ENCODE measurements at regions not wholly inside any gene's neighbourhood (a gene's known extent, or its start where the extent isn't known, plus 50 kb on each side); places are given as distances from the start of the nearest gene placed in this dataset.

DNA sequence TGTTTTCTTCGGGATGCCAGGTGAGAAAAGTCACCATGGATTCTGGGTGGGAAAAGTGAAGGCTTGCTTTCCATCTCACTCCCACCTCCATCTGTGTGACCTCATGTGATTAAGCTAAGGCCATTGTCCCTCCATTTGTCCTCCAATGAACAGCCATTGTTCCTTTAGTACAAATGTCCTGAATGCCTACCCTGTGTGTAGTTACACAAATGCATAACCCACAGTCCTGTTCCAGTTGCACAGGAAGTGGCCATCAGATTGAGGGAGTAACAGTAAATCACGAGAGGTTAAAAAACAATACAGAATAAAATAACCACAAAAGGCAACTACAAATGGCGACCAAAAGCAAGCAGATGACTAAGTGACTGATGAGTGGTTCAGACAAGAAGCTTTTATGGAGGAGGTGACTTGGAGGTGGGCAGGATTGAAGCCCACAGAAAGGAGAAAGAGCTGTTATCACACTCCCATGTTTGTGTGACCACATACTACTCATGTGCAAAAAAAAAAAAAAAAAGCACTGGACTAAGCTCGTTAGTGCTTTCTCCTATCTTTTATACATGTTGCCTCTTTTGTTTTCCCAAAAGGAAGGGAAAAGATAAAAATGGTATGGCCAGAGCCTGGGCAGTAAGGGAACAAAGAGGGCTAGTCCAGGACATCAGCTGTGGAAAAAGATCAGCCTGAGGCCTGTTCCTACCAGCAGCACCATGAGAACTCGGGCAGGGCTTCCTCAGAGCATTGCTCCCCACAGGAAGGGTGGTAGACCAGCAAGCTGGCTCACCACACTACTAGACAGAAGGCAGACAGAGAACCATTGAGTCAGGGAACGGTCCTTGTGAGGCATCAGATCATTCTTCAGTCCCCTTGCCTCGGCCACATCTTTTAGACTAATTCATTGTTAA lies 111.0 kb downstream of the TFAP2A start:
- no peak for DNase-seq

DNA sequence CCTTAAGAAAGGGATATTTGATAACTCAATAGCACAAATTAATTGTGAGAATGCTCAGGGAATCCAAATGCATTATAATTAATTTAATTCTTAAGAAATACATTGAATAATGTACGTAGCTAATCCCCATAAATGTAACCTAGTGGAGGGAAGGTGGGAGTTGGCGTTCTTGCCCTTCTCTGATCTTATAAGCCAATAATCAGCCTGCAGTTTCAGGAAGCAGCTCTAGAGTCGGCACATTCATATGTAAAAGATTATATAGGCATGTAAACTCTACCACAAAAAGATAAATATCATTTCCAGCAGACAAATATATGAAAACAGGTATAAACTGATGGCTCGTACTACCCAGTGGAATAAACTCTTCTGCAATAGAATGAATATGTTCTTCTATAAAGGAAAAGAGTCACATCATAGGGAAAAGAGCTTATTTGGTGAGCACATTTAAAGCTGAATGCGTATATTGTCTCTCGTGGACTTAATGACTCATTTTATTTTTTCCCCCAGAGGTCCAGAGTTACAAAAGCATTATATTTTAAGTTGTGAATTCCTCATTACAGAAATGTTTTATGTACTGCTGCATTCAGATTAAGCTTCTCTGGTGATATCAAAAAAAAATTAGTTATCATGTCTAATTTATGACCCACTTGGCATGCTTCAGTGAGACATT lies 112.2 kb downstream of the TFAP2A start:
- DNase-seq: no peak

DNA sequence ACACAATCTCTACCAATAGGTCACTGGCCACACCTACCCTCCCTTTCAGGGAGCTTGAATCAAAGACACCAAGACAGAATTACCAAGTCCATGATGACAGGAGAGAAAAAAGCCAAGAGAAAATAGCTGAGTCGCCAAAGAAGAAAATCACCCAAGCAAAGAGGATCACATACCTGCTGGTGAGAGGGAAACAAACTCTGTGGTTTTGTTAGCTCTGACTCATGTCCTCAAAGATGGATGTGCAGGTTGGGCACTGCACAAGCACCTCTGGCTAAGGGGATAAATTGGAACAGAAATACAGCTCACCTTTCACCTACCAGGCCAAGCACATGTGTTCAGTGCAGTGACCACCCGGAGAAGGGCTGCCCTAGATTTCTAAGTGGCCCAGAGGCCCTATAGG lies 114.8 kb downstream of the TFAP2A start:
- no peak for DNase-seq

DNA sequence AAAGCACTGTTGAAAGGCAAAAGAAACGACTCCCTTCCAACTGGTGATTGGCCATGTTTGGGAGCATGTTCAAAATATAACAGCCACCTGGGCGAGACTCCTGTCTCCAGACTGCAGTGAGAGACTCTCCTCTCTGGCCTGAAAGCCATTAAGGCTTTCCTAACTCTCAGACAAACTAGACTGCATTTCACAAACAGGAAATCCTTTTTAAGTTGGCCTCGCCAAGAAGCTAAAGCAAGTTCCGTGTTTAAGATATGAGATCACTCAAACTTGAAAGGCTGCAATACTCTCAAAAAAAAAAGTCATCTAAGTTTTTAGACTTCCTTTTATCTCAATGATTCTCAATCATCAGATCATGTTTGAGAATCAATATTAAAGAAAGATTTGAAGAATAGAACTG lies 117.0 kb downstream of the TFAP2A start:
- no peak for DNase-seq

DNA sequence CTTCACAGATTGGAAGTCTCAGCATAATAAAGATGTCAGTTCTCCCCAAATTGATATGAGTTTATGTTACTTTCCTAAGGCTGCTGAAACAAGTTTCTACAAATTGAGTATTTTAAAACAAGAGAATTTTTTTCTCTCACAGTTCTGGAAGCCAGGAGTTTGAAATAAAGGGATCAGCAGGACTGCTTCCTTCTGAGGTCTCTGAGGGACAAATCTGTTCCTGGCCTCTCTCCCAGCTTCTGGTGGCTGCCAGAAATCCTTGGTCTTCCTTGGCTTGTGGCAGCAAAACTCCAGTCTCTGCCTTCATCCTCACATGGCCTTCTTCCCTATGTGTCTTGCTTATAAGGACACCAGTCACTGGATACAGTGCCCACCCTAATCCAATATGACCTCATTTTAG lies 136.1 kb downstream of the TFAP2A start:
- DNase-seq: no peak

DNA sequence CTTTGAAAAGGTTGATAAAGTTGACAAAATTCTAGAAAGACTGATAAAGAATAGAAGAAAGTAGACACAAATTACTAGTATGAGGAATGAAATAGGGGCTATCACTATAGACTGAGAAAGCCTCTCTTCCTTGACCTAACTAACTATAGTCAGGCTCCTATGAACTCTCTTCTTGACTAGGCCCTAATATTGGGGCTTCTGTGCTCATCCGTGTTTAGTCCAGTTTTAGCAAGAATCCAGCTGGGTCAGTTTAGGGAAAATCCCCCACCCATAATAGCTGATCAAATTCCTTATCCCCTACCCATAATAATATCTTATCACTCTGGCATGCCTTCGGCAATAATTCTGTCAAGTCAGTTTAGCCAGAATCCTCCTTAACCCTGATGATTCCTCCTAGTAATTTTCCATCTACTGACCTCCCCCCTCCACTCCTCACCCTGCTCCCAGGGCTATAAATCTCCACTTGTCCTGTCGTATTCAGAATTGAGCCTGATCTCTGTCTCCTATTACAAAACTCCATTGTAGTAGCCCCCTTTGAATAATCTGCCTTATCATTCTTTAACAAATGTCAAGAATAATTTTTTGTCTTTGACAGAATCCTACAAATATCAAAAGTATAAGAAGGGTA lies 138.1 kb downstream of the TFAP2A start:
- no peak for DNase-seq

DNA sequence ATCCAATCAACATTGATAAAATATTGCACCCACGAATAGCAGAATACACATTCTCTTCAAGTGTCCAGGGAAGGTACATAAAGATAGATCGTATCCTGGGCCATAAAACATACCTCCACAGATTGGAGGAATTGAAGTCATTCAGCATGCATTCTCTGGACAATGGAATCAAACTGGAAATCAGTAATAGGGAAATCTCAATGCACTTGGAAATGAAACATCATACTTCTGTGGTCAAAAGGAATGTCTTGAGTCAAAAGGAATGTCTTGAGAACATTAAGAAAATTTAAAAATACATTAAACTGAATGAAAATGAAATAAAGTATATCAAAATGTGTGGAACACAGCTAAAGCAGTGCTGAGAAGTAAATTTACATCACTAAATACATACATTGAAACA lies 138.8 kb downstream of the TFAP2A start:
- no peak for DNase-seq

DNA sequence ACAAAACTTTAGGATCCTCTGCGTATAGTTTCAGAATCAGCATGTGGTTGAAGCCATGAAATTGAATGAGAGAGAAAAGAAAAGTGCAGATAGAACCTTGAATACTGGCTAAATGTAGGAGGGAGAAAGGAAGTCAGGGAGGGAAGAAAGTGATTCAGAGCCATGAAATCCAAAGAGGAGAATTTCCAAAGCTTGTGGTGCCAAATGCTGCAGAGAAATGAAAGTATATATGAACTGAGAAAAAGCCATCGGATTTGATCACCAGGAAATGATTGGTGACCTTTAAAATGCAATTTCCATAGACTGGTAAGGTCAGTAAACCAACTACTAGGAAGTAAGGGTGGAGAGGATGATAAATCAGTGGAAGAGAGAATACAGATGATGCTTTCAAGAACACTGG lies 142.3 kb downstream of the TFAP2A start:
- DNase-seq: no peak

DNA sequence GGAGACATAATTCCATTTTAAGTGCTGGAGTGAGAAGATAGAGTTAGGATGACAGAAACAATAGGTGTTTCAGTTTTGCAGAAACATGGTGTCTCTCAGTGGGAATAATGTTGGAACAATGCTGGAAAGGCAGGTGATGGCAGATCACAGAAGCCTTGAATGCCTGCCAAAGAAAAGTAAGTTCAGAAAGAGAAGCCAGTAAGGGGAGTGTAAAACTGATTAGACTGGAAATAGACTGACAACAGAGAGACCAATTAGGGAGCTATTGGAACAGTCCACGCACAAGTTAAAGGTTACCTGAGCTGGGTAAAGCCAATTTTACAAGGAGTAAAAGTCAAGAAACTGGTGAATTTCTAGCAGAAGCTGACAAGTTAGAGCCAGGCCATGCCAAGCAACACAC lies 142.9 kb downstream of the TFAP2A start:
- no peak for DNase-seq

DNA sequence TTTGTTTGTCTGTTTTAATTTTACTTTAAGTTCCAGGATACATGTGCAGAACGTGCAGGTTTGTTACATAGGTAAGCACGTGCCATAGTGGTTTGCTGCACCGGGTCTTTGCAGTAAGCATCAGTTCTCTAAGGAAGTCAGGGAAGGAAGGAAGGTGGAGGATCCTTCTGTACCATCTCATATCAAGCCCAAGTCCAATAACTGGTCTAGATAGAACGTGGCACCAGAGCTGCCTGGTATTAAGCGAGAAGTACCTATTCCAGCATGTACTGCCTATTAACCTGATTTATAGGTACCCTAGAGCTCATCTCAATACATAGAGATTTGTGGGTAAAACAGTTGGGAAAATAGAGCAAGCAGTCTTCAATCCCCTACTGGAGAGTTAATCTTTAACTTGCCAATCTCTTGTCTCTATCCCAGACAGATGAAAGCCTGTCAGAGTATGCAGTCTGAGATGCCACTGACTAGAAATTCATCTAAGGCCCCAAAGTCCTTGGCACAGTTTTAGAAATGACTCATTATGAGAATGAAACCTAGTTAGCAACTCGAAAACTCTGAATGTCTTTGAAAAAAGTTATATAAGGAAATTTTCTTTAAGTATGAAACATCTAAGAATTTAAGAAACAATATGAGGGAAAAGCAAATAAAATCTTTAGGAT lies 144.9 kb downstream of the TFAP2A start:
- no peak for DNase-seq

DNA sequence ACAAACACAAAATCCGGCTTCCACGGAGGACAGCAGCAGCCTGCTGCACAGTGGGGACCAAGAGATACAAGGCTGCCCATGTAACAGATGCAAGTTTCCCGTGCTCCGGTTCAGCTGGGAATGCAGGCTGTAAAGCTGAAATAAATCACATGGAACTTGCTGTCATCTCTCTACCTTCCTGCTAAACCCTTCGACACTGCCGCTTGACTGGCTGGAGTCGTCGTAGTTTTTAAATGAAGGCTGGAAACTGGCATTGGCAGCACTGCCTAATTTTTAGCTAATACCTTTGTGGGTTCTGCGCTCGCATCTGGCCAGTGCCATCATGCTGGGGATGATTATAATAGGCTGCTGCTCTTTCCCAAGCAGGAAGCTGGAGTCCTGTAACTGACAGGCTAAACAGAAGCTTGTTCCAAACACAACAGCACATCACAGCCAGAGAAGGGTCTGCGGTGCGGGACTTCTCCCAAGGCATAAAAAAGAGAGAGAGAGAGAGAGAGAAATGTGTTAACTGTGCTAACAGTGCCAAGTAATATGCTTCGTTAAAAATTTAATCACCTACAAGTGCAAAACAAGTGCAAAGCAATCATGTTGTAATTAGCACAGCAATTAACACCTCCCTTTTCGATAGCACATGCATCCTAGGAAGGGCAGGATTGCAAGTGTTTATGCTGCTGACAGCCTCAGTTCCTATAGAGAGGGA lies 146.1 kb downstream of the TFAP2A start:
- no peak for DNase-seq

DNA sequence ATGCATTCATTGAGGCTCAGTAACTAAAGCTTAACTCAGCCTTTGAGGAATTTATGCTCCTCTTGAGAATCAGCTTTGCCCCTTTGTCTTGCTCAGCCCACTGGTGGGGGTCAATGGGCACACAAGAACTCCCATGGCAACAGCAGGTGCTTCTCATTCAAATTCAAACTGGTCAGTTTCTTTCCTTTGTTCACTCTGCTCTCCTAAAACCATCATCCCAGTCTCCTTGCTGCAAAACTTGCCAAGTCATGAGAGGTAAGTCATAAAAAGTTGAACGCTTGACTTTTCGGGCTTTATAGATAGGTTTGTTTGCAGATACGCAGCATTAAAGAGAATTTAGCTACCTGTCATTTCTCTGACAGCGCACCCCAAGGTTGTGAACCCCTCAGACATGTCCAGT lies 146.8 kb downstream of the TFAP2A start:
- DNase-seq: no peak

DNA sequence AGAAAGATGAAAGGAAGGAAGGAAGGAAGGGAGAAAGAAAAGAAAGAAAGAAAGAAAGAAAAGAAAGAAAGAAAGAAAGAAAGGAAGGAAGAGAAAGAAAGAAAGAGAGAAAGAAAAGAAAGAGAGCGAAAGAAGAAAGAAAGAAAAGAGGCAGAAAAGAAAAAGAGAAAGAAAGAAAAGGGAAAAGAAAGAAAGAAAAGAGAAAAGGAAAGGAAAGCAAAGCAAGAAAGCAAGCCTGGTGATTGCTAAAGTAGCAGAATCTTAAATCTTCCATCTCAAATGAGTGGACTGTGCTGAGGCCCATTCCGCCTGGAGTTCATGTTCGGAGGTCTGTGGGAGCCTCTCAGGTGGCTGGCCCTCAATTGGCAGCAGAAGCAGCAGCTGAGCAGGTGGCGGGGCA lies 148.4 kb downstream of the TFAP2A start:
- DNase-seq: no peak

DNA sequence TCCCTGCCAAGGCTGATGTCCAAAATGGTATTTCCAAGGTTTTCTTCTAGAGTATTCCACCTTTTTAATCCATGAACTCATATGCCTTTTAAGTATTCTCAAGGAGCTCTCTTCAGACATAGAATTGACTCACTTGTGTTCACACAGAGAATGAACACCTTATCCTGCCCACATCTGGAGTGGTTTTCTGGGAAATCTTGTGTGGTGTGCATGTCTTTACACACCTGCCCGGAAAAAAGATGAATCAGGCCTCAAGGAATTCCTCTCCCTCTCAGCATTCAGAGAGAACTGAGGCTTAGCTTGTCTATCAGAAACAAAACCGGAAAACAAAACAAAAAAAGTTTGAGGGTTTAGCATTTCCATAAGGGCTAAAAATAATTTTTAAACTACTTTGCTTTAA lies 148.8 kb downstream of the TFAP2A start:
- no peak for DNase-seq

DNA sequence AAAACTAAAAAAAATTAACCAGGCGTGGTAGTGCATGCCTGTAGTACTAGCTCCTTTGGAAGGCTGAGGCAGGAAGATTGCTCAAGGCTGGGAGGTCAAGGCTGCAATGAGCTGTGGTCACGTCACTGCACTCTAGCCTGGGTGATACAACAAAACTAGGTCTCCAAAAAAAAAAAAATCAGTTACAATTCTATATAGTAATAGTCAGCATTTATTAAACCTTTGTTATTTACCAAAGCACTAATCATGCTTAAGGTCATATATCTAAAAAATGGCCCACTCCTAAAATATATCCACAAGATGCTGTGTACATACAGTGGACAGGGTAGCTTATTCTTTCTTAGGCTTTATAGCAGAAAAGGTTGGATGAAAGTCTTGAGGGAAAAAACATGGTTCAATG lies 152.4 kb downstream of the TFAP2A start:
- DNase-seq: no peak

DNA sequence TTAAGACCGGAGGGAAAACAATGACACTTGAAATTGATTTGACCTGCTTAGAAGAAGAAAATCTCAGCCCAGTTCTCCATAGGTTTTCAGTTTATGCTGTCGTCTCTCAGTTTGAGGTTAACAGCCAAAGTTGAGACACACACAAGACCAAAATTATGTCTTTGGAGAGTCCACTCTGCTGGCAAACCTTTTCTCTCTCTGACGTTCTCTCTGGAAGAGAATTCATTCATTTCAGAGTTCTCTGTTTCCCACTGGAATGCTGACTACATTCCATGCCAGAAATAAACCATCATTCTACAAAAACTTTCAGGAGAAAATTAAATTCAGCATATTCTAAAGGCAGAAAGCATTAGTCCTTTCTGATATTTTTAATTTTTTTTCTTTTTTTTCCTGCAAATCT lies 155.2 kb downstream of the TFAP2A start:
- DNase-seq: no peak

DNA sequence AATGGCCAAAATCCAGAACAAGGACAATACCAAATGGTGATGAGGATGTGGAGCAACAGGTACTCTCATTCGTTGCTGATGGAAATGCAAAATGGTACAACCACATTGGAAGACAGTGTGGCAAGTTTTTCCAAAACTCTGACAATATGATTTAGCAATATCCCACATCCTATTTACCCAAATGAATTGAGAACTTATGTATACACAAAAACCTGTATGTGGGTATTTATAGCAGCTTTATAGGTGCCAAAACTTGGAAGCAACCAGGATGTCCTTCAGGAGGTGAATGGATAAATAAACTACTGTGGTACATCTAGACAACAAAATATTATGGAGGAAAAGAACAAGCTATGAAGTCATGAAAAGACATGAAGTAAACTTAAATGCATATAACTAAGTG lies 156.5 kb downstream of the TFAP2A start:
- DNase-seq: no peak

DNA sequence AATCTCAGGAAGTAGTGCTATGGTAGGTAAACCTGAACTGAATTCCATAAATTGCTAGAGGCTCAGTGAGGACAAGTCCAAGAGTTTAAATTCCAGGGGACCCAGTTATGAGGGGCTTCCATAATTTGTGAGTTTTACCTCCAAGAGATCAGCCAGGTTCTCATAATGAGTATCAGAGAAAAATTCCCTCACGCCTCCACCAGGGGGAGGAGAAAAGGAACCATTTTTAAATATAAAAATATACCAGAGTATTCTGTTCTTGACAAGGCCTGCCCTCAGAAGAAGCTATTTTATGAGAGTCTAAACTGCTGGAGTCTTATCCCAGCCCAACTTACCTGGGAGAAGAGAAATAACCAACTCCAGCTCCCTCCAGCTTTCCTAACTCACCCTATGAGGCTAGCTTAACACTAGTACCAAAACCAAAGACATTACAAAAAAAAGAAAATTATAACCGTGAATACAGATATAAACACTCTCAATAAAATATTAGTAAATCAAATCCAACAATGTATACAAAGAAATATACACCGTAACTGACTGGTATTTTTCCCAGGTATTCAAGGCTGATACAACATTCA lies 158.7 kb downstream of the TFAP2A start:
- DNase-seq: no peak

DNA sequence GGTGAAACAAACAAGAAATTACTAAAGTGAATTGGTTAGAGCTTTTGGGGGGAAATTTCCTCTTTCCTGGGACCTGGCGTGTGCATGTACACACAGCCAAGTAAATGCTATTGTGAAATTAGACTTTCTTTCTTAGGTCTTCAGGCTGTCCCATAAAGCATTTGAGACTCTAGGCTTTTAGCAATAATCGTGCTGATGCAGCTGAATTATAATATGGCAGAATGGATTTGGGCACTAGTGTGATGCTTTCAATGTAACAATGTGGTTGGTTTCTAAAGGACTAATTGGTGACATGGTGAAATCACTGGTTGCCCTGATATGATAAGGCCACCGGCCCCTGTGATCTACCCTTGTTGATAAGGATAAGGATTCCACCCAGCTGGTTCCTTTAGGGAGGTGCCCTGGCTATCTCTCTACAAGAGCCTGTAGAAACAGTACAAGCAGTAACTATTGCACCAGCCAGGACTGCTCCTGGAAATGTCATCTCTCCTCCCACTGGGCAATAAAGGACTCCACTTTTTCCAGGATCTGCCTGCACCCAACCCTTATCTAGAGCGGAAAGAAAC lies 164.1 kb downstream of the TFAP2A start:
- DNase-seq: no peak

DNA sequence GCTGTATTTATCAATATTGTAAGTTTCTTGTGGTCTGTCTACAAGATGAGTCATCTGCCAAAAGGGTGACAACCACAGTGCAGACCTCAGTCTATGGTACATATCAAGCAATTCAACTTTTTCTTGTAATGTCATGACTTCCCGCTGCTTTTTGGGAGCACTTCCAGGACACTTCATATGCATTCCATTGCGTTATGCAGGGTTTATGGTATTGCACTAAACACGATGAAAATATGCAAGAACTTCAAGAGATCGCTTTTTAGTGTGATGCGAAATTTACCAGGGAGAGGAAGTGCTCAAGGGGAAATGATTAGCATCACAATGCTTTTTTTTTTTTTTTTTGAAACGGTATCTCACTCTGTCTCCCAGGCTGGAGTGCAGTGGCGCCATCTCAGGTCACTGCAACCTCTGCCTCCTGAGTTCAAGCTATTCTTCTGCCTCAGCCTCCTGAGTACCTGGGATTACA lies 166.5 kb downstream of the TFAP2A start:
- no peak for DNase-seq

DNA sequence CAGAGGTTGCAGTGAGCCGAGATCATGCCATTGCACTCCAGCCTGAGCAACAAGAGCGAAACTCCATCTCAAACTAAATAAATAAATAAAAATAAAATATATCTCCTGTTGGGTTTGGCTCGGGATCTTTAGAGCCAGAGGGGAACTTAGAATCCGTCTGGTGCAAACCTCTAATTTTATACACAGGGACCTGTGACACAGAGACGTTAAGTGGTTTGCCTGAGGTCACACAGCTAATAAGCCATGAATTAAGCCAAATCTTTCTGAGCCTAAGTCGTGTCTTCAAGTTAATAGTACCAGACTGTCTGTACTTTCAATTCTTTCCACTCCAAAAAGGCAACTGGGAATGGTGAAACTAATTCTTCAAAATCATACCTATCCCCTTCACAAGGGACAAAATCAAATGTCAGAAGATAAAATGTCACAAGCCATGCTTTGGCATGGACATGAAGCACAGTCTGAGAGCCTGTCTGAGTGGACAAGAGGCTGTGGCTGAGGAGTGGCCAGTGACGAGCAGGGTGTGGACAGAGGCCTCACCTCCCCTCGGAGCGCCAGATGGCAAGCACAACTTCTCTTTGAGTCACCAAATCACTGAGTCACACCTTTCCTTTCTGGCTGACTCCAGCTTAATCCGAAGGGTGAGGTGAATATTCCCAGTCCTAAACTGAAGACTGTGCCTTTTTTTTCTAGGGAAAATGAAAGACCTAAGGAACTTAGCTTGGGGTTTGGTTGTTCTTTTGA lies 177.4 kb downstream of the TFAP2A start:
- no peak for DNase-seq
